Stimulated activated effector memory CD8-positive, alpha-beta T cell treated with anti-CD3 and anti-CD28 coated beads, Interleukin-12 subunit alpha, Interleukin-12 subunit beta, amount 100 ng/mL, for 72 hours (primary cell): ENCODE measurements at regions not wholly inside any gene's neighbourhood (a gene's known extent, or its start where the extent isn't known, plus 50 kb on each side); places are given as distances from the start of the nearest gene placed in this dataset.
"Not testable (repeated sequence)": the region's sequence is repeated elsewhere in the genome, so short reads cannot be mapped to it uniquely, and the experiment has no call there.

Experiments used
- ATAC-seq: fragments of 150-1000 bp; cut with Tn5 transposase; 2 replicates; pipeline ENCODE4 v1.10.0; 2021
- DNase-seq, 2 donors: peaks; one replicate each; pipeline ENCODE4 v3.0.0; 2021 to 2022; ENCODE audit warnings: low spot score in 2 of 2
- H3K27ac Mint-ChIP-seq: one replicate; pipeline ENCODE4 v1.8.0; 2022; ENCODE audit warnings: mild to moderate bottlenecking, mixed read lengths
- H3K36me3 Mint-ChIP-seq: one replicate; pipeline ENCODE4 v1.8.0; 2022; ENCODE audit warnings: mild to moderate bottlenecking, mixed read lengths
- H3K4me1 Mint-ChIP-seq: one replicate; pipeline ENCODE4 v1.8.0; 2022; ENCODE audit warnings: mixed read lengths
- H3K4me3 Mint-ChIP-seq: one replicate; pipeline ENCODE4 v1.8.0; 2022; ENCODE audit warnings: mild to moderate bottlenecking, mixed read lengths
- H3K9me3 Mint-ChIP-seq: one replicate; pipeline ENCODE4 v1.8.0; 2022; ENCODE audit warnings: mixed read lengths

GRCh38 chrX:2640436-2641150, 50.5 kb upstream of the CD99 start:
- DNase-seq (no peak), ATAC-seq (no peak)
- peaks cover 69% of the 10 kb centered on the region for H3K36me3 Mint-ChIP-seq
- H3K9me3 Mint-ChIP-seq: no peaks in the 10 kb centered on the region
- no peak overlapping the region for H3K4me3 Mint-ChIP-seq
- no peak overlapping the region for H3K27ac Mint-ChIP-seq
- H3K4me1 Mint-ChIP-seq: peaks cover 25% of the 10 kb centered on the region

- Mint-ChIP-seq H3K27ac (peak overlapping the region; percentile 83), H3K4me1 (peaks cover 24% of the 10 kb centered on the region), H3K36me3 (peaks cover 61% of the 10 kb centered on the region), H3K4me3 (peak overlapping the region; percentile 21), H3K9me3 (no peaks in the 10 kb centered on the region)
- ATAC-seq (peak; percentile 94), DNase-seq (peak in 1 of 2 donors; percentile 45)
Measured at GRCh38 chrX:2638279-2638678, 52.8 kb upstream of the CD99 start.

GRCh38 chrX:2635342-2635741, 55.8 kb upstream of the CD99 start:
- no peak overlapping the region for H3K27ac Mint-ChIP-seq
- peaks cover 60% of the 10 kb centered on the region for H3K36me3 Mint-ChIP-seq
- H3K4me1 Mint-ChIP-seq: peaks cover 34% of the 10 kb centered on the region
- H3K9me3 Mint-ChIP-seq: peaks cover 8% of the 10 kb centered on the region
- H3K4me3 Mint-ChIP-seq: no peak overlapping the region
- ATAC-seq: no peak
- no peak for DNase-seq

DNA sequence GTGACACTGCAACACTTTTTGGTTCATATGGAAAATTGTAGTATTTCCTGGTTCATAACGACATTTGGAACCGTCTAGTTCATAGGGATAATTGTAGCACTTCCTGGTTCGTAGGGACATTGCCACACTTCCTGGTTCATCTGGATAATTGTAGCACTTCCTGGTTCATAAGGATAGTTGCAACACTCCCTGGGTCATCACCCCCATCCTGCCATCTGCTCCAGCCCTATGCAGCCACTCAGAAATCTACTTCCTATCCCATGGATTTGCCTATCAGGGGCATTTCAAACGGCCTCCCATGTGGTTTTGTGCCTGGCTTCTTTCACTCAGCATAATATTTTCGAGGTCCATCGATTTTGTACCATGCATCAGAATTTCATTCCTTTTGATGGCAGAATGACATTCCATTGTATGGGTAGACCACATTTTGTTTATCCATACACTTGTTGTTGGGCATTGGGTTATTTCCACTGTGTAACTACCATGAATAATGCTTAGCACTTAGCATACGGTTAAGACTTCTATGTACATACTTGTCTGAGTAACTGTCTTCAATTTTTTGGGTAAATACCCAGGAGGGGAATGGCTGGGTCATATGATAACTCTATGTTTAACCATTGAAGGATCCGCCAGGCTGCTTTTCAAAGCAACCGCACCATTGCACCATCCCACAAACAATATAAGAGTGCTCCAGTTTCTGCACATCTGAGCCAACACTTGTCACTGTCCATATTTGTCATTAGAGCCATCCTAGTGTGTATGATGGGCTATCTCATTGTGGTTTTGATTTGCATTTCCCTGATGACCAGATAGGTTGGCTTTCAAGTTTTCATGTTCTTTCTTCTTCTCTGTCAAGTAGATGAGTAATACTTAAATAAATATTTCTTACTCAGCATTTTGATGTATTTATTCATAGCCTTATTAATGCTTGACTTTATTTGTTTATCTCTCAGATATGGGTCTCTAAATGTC, 58.3 kb upstream of the CD99 start:
- no peak for ATAC-seq
- Mint-ChIP-seq H3K36me3 (peaks cover 62% of the 10 kb centered on the region), H3K9me3 (peaks cover 21% of the 10 kb centered on the region), H3K4me1 (peaks cover 45% of the 10 kb centered on the region), H3K27ac (no peak overlapping the region), H3K4me3 (no peak overlapping the region)
- DNase-seq: no peak

GRCh38 chrX:2631743-2632532, 59.2 kb upstream of the CD99 start:
- peaks cover 43% of the 10 kb centered on the region for H3K4me1 Mint-ChIP-seq
- DNase-seq (no peak), ATAC-seq (no peak)
- peak overlapping the region; percentile 95 for H3K27ac Mint-ChIP-seq
- peaks cover 21% of the 10 kb centered on the region for H3K9me3 Mint-ChIP-seq
- H3K4me3 Mint-ChIP-seq: no peak overlapping the region
- peaks cover 67% of the 10 kb centered on the region for H3K36me3 Mint-ChIP-seq

DNA sequence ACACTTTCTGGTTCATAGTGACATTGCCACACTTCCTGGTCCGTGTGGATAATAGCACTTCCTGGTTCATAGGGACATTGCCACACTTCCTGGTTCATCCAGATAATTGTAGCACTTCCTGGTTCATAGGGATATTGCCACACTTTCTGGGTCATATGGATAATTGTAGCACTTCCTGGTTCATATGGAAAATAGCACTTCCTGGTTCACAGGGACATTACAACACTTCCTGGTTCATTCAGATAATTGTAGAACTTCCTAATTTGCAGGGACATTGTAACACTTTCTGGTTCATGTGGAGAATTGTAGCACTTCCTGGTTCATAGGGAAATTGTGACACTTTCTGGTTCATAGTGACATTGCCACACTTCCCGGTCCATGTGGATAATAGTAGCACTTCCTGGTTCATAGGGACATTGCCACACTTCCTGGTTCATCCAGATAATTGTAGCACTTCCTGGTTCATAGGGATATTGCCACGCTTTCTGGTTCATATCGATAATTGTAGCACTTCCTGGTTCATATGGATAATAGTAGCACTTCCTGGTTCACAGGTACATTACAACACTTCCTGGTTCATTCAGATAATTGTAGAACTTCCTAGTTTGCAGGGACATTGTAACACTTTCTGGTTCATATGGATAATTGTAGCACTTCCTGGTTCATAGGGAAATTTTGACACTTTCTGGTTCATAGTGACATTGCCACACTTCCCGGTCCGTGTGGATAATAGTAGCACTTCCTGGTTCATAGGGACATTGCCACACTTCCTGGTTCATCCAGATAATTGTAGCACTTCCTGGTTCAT, 60.0 kb upstream of the CD99 start:
- Mint-ChIP-seq H3K4me3 (peak overlapping the region; percentile 48), H3K27ac (peak overlapping the region; percentile 95), H3K9me3 (peaks cover 21% of the 10 kb centered on the region), H3K4me1 (peaks cover 49% of the 10 kb centered on the region), H3K36me3 (peaks cover 70% of the 10 kb centered on the region)
- DNase-seq: peak in 1 of 2 donors; percentile 66
- not testable (repeated sequence) for ATAC-seq

DNA sequence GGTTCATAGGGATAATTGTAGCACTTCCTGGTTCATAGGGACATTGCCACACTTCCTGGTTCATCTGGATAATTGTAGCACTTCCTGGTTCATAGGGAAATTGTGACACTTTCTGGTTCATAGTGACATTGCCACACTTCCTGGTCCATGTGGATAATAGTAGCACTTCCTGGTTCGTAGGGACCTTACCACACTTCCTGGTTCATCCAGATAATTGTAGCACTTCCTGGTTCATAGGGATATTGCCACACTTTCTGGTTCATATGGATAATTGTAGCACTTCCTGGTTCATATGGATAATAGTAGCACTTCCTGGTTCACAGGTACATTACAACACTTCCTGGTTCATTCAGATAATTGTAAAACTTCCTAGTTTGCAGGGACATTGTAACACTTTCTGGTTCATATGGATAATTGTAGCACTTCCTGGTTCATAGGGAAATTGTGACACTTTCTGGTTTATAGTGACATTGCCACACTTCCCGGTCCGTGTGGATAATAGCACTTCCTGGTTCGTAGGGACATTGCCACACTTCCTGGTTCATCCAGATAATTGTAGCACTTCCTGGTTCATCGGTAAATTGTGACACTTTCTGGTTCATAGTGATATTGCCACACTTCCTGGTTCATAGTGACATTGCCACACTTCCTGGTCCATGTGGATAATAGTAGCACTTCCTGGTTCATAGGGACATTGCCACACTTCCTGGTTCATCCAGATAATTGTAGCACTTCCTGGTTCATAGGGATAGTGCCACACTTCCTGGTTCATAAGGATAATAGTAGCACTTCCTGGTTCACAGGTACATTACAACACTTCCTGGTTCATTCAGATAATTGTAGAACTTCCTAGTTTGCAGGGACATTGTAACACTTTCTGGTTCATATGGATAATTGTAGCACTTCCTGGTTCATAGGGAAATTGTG, 60.8 kb upstream of the CD99 start:
- peaks cover 21% of the 10 kb centered on the region for H3K9me3 Mint-ChIP-seq
- H3K4me3 Mint-ChIP-seq: peak overlapping the region; percentile 48
- H3K27ac Mint-ChIP-seq: peak overlapping the region; percentile 95
- DNase-seq: peak in 1 of 2 donors; percentile 69
- peaks cover 49% of the 10 kb centered on the region for H3K4me1 Mint-ChIP-seq
- ATAC-seq: not testable (repeated sequence)
- peaks cover 79% of the 10 kb centered on the region for H3K36me3 Mint-ChIP-seq

- peak overlapping the region; percentile 95 for H3K27ac Mint-ChIP-seq
- H3K4me3 Mint-ChIP-seq: peak overlapping the region; percentile 48
- peaks cover 87% of the 10 kb centered on the region for H3K36me3 Mint-ChIP-seq
- peaks cover 49% of the 10 kb centered on the region for H3K4me1 Mint-ChIP-seq
- ATAC-seq (no peak), DNase-seq (peak in 1 of 2 donors; percentile 51)
- peaks cover 21% of the 10 kb centered on the region for H3K9me3 Mint-ChIP-seq
Measured at GRCh38 chrX:2629316-2630007, 61.6 kb upstream of the CD99 start.

DNA sequence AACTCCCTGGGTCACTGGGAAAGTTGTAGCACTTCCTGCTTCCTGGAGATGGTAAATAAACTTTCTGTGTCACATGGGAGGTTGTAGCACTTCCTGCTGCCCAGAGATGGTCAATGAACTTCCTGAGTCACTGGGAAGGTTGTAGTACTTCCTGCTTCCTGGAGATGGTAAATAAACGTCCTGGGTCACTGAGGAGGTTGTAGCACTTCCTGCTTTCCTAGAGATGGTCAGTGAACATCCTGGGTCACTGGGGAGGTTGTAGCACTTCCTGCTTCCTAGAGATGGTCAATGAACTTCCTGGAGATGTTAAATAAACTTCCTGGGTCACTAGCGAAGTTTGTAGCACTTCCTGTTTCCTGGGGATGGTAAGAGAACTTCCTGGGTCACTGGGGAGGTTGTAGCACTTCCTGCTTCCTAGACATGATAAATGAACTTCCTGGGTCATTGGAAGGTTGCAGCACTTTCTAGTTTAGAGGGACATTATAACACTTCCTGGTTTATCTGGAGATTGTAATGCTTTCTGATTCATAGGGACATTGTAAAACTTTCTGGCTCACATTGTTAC, 62.3 kb upstream of the CD99 start:
- H3K4me3 Mint-ChIP-seq: peak overlapping the region; percentile 48
- peaks cover 49% of the 10 kb centered on the region for H3K4me1 Mint-ChIP-seq
- DNase-seq (peak in 1 of 2 donors; percentile 65), ATAC-seq (no peak)
- peaks cover 21% of the 10 kb centered on the region for H3K9me3 Mint-ChIP-seq
- peak overlapping the region; percentile 95 for H3K27ac Mint-ChIP-seq
- peaks cover 93% of the 10 kb centered on the region for H3K36me3 Mint-ChIP-seq

DNA sequence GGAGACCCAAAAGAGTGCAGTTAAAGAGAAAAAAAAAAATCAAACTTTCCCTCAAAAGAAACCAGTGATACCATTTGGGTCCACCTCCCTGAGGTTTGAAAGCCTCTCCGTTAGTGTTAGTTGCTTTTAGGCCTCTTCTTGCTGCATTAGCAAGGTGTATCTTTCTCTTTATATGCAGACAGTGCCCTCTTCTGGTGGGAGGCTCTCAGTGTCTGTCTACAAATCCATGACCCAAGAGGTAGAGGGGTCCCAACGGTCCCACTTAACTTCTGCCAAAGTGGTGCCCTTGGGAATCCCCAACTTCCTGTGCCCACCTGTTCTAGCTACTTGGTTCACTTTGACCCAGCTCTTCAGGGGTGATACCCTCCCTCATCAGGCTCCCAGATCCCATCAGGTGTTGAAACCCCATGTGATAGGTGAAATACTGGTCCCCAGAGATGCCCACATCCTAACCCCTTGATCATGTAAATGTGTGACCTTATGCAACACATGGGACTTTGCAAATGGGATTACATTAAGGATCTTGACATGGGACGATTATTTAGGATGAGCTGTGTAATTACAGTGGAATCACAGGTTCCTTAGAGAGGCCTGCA, 63.7 kb upstream of the CD99 start:
- peak overlapping the region; percentile 40 for H3K27ac Mint-ChIP-seq
- peaks cover 99% of the 10 kb centered on the region for H3K36me3 Mint-ChIP-seq
- peaks cover 18% of the 10 kb centered on the region for H3K9me3 Mint-ChIP-seq
- H3K4me1 Mint-ChIP-seq: peaks cover 43% of the 10 kb centered on the region
- DNase-seq (peak in 1 of 2 donors; percentile 80), ATAC-seq (peak; percentile 76)
- no peak overlapping the region for H3K4me3 Mint-ChIP-seq

- ATAC-seq (no peak), DNase-seq (peak in 1 of 2 donors; percentile 49)
- Mint-ChIP-seq H3K9me3 (peaks cover 14% of the 10 kb centered on the region), H3K4me1 (peaks cover 43% of the 10 kb centered on the region), H3K4me3 (no peak overlapping the region), H3K27ac (peak overlapping the region; percentile 35), H3K36me3 (peaks cover 99% of the 10 kb centered on the region)
Measured at GRCh38 chrX:2626750-2627149, 64.3 kb upstream of the CD99 start.

DNA sequence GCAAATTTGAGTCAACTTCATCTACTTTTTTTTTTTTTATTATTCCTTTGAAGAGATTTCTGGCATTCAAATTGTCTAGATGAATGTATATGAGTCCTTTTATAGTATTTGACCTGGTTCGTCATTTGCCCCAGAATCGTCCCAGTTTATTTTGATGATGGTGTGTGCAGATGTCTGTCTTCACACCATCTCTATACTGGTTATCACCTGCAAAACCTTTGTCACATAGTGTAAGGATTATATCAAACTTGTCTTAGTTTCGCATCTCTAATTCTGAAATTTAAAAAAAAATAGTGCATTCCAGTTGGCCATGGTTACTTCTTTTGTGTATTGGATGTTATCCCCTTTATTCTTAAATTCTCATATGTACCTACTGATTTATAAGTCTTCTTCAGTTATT, 70.5 kb upstream of the CD99 start:
- no peak for ATAC-seq
- Mint-ChIP-seq H3K27ac (no peak overlapping the region), H3K36me3 (peaks cover 100% of the 10 kb centered on the region), H3K4me3 (no peak overlapping the region), H3K9me3 (no peaks in the 10 kb centered on the region), H3K4me1 (peaks cover 9% of the 10 kb centered on the region)
- DNase-seq: no peak
